Adrenal gland (tissue), 9 donors: ENCODE measurements at regions not wholly inside any gene's neighbourhood (a gene's known extent, or its start where the extent isn't known, plus 50 kb on each side); places are given as distances from the start of the nearest gene placed in this dataset.

Experiments
- DNase-seq, 7 donors: peaks; one replicate each; pipeline ENCODE4 v3.0.0-alpha.2; 2019 to 2020
- H3K27ac ChIP-seq, 5 donors: fragments of 200-600 bp; sonication (generic) in 4 of 5; 1 replicate in 3 of 5; 2 replicates in 2 of 5; pipeline versions ENCODE4 v1.5.1 to v1.8.0; 2016 to 2020; ENCODE audit warnings: mild to moderate bottlenecking in 1 of 5
- H3K27me3 ChIP-seq: fragments of 200-600 bp; 2 replicates; pipeline ENCODE4 v1.8.0; 2021
- H3K36me3 ChIP-seq, 2 donors: fragments of 200-600 bp; replicated peaks in 1 of 2; 1 replicate in 1 of 2; 2 replicates in 1 of 2; pipeline versions ENCODE4 v1.5.1 to v1.8.0; 2018 to 2022
- H3K4me1 ChIP-seq, 2 donors: fragments of 200-600 bp; replicated peaks in 1 of 2; 1 replicate in 1 of 2; 2 replicates in 1 of 2; pipeline versions ENCODE4 v1.5.1 to v1.8.0; 2018 to 2021
- H3K4me3 ChIP-seq, 4 donors: fragments of 200-600 bp; sonication (generic) in 3 of 4; one replicate each; pipeline ENCODE4 v1.5.1; 2016 to 2018
- H3K9me3 ChIP-seq, 3 donors: fragments of 200-600 bp; sonication (generic) in 1 of 3; replicated peaks in 1 of 3; 1 replicate in 2 of 3; 2 replicates in 1 of 3; pipeline versions ENCODE4 v1.5.1 to v1.8.0; 2016 to 2021
- POLR2A ChIP-seq, 2 donors: fragments of 450-650 bp; IDR thresholded peaks; one replicate each; pipeline ENCODE4 v1.6.1; 2017; ENCODE audit warnings: antibody characterized with exemption in 2 of 2, mild to moderate bottlenecking in 2 of 2, moderate library complexity in 1 of 2
- WGBS, 4 donors: extraction: QIAGEN DNeasy Blood & Tissue Kit in 2 of 4; methylation state at CpG; one replicate each; pipeline versions ENCODE4 v1.1.5 to v1.1.7; 2013 to 2017; 5-methylcytosine and 5-hydroxymethylcytosine counted together
- intact Hi-C, 2 donors: fragments of 100-400 bp; cut with DNase I; formaldehyde crosslinking; loops; one replicate each; pipeline versions ENCODE4 v1.14.1 to v1.15.0; 2022 to 2023
- TF ChIP-seq, protein P1 (sequence below), 6 experiments: fragments of 450-650 bp in 4 of 6; fragments of 200-600 bp in 2 of 6; sonication (generic) in 1 of 6; IDR thresholded peaks; 1 replicate in 5 of 6; 2 replicates in 1 of 6; pipeline versions ENCODE4 v1.5.1 to v1.8.0; 2016 to 2021; ENCODE audit warnings: antibody characterized with exemption in 6 of 6, mild to moderate bottlenecking in 2 of 6, moderate library complexity in 1 of 6
- donor health status: healthy with polysubstance abuse.
- donor health status: Bipolar disorder and iron deficiency.
- donor health status: DM: yes; HTN: yes; CAD: no.
- donor health status: DM: no; HTN: no; CAD: no.
- donor health status: DM: no; HTN: no; CAD: no.

DNA sequence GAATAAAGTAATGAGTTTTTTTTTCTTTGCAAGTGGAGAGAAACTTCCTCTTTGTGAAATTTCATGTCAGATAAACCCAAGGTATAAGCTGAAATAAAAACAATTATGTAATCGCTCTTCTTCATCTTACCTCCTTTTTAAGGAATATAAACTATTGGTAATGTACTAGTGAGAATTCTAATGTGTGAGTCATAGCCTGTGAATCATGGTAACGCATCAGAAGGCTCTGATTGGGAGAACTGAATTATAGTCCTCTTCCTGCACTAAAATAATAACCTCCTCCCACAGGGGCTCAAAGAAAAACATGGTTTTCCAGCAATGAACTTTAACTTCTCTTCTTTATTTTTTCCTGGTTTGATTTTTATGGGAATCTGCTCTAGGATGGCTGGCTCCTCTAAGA lies 57.1 kb upstream of the COX20 start:
- Histone ChIP-seq H3K27ac (no peak overlapping the region), H3K36me3 (no peaks in the 10 kb centered on the region), H3K27me3 (no peaks in the 10 kb centered on the region), H3K4me1 (no peaks in the 10 kb centered on the region), H3K4me3 (no peak overlapping the region), H3K9me3 (no peaks in the 10 kb centered on the region)
- intact Hi-C loops, result no loop called here
- no peak for TF ChIP-seq POLR2A (IDR thresholded peaks at IDR 0.05)
- TF ChIP-seq, protein P1, sequence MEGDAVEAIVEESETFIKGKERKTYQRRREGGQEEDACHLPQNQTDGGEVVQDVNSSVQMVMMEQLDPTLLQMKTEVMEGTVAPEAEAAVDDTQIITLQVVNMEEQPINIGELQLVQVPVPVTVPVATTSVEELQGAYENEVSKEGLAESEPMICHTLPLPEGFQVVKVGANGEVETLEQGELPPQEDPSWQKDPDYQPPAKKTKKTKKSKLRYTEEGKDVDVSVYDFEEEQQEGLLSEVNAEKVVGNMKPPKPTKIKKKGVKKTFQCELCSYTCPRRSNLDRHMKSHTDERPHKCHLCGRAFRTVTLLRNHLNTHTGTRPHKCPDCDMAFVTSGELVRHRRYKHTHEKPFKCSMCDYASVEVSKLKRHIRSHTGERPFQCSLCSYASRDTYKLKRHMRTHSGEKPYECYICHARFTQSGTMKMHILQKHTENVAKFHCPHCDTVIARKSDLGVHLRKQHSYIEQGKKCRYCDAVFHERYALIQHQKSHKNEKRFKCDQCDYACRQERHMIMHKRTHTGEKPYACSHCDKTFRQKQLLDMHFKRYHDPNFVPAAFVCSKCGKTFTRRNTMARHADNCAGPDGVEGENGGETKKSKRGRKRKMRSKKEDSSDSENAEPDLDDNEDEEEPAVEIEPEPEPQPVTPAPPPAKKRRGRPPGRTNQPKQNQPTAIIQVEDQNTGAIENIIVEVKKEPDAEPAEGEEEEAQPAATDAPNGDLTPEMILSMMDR (IDR thresholded peaks at IDR 0.05), result no peak
- 27 to 34% (median 32%) methylated on average over 2 of the region's 2 CpGs for WGBS, 4 donors
- no peak for DNase-seq

DNA sequence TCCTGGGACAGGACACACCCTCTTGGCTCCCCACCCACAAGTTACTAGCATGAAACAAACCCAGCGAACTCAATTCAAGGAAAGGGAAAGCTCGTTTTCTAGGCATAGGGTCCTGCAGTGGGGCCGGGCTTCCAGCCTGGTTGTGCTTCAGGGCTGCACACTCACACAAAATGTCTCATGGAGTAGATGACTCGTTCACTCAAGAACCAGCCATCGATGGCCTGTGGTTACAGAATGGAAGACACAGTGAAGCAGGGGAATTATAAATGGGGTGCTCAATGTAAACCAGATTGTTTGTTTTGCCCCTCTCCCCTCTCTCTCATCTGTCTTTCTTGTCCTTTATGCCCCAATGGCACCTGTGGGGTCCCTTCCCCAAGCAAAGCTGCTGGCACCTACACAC lies 56.0 kb upstream of the COX20 start:
- 86 to 95% (median 91%) methylated on average over 4 to 5 of the region's 5 CpGs for WGBS, 4 donors
- H3K27ac ChIP-seq, result no peak overlapping the region

DNA sequence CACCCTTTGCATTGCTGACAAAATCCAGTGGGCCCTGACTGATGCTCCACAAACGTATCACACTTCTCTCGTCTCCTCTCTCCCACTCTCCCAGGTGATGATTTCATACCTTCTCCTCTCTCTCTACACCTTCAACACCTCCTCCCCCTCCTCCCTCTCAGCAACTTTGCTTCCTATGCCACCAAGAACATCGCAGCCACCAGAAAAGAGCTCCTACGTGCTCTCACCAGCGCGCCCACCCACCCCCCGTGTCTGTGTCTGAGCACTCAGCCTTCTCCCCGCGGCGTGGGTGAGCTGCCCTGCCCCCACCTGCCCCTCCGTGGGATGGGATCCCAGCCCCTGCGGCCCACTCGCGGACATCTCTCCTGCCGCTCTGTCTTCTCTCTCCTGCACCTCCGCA lies 55.1 kb upstream of the COX20 start:
- no peaks in the 10 kb centered on the region for H3K9me3 ChIP-seq
- no peaks in the 10 kb centered on the region for H3K4me1 ChIP-seq
- no peak overlapping the region for H3K27ac ChIP-seq
- no peak for TF ChIP-seq POLR2A (IDR thresholded peaks at IDR 0.05)
- TF ChIP-seq, protein P1 (IDR thresholded peaks at IDR 0.05), result no peak
- intact Hi-C loops, result no loop called here
- H3K36me3 ChIP-seq, result no peaks in the 10 kb centered on the region
- H3K27me3 ChIP-seq, result no peaks in the 10 kb centered on the region
- 92 to 96% (median 95%) methylated on average over 11 to 16 of the region's 16 CpGs for WGBS, 4 donors
- no peak for DNase-seq
- H3K4me3 ChIP-seq, result no peak overlapping the region

More for the DNA sequence above, 56.0 kb upstream of the COX20 start:
- H3K9me3 ChIP-seq, result no peaks in the 10 kb centered on the region
- DNase-seq, result no peak
- no peaks in the 10 kb centered on the region for H3K36me3 ChIP-seq
- no peaks in the 10 kb centered on the region for H3K27me3 ChIP-seq
- no peaks in the 10 kb centered on the region for H3K4me1 ChIP-seq
- intact Hi-C loops, result no loop called here
- no peak overlapping the region for H3K4me3 ChIP-seq
- TF ChIP-seq, protein P1 (IDR thresholded peaks at IDR 0.05), result no peak
- no peak for TF ChIP-seq POLR2A (IDR thresholded peaks at IDR 0.05)

DNA sequence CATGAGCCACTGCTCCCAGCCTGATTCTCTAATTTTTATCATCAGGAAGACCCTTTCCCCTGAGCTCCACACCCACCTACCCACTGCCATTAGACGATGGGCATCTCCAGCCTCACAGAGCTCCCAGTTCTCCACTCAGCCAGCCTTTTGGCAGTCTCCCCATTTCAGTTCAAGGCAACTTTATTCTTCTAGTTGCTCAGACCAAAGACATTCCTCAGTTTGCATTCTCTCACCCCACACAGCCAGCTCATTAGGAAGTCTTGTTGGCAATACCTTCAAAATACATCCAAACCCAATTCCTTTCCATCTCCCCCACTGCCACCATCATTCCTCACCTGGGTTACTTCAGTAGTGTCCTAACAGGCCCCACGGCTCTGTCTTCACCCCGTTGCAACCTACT lies 53.4 kb upstream of the COX20 start:
- Histone ChIP-seq H3K27me3 (no peaks in the 10 kb centered on the region), H3K9me3 (no peaks in the 10 kb centered on the region), H3K4me3 (no peak overlapping the region), H3K4me1 (no peaks in the 10 kb centered on the region), H3K27ac (no peak overlapping the region), H3K36me3 (no peaks in the 10 kb centered on the region)
- intact Hi-C loops, result no loop called here
- TF ChIP-seq, protein P1 (IDR thresholded peaks at IDR 0.05), result no peak
- TF ChIP-seq POLR2A (IDR thresholded peaks at IDR 0.05), result no peak
- WGBS, 4 donors, result 80 to 91% (median 84%) methylated on average over 3 of the region's 3 CpGs
- DNase-seq, result no peak
